Right atrium auricular region (tissue), 2 donors: ENCODE measurements at regions not wholly inside any gene's neighbourhood (a gene's known extent, or its start where the extent isn't known, plus 50 kb on each side); places are given as distances from the start of the nearest gene placed in this dataset.

Source experiments
- DNase-seq: peaks from one replicate; pipeline ENCODE4 v3.0.0-alpha.2; 2019; ENCODE audit warnings: low spot score
- H3K27ac ChIP-seq, 2 donors: fragments of 200-600 bp; sonication (generic); 1 replicate in 1 of 2; 2 replicates in 1 of 2; pipeline ENCODE4 v1.5.1; 2016 to 2019
- H3K27me3 ChIP-seq, 2 donors: fragments of 200-600 bp; sonication (generic); one replicate each; pipeline versions ENCODE4 v1.5.1 to v1.6.0; 2017 to 2019
- H3K36me3 ChIP-seq: fragments of 200-600 bp; sonication (generic); one replicate; pipeline ENCODE4 v1.5.1; 2016
- H3K4me1 ChIP-seq, 2 donors: fragments of 200-600 bp; sonication (generic); one replicate each; pipeline versions ENCODE4 v1.5.1 to v1.6.0; 2017 to 2019
- H3K4me3 ChIP-seq, 2 donors: fragments of 200-600 bp; sonication (generic); 1 replicate in 1 of 2; 2 replicates in 1 of 2; pipeline ENCODE4 v1.5.1; 2017 to 2019; ENCODE audit warnings: mild to moderate bottlenecking in 1 of 2, moderate library complexity in 1 of 2
- H3K9me3 ChIP-seq, 2 donors: fragments of 200-600 bp; sonication (generic); one replicate each; pipeline ENCODE4 v1.5.1; 2019
- CTCF ChIP-seq, 2 donors: fragments of 200-600 bp; sonication (generic); IDR thresholded peaks; one replicate each; pipeline ENCODE4 v1.5.1; 2019; ENCODE audit warnings: antibody characterized with exemption in 2 of 2

GRCh38 chr2:120421830-120422175 is 75.9 kb downstream of the INHBB start:
- no peak overlapping the region for H3K27ac ChIP-seq
- no peak for DNase-seq
- peaks cover 0 to 11% of the 10 kb centered on the region in 2 donors for H3K4me1 ChIP-seq
- TF ChIP-seq CTCF (IDR thresholded peaks at IDR 0.05) = no peak
- no peaks in the 10 kb centered on the region for H3K36me3 ChIP-seq
- H3K9me3 ChIP-seq = no peaks in the 10 kb centered on the region
- H3K4me3 ChIP-seq = no peak overlapping the region
- H3K27me3 ChIP-seq = no peaks in the 10 kb centered on the region

GRCh38 chr2:120422465-120423160 is 76.7 kb downstream of the INHBB start:
- TF ChIP-seq CTCF (IDR thresholded peaks at IDR 0.05) = no peak
- Histone ChIP-seq H3K9me3 (no peaks in the 10 kb centered on the region), H3K27me3 (no peaks in the 10 kb centered on the region), H3K4me3 (no peak overlapping the region), H3K27ac (no peak overlapping the region), H3K4me1 (peaks cover 0 to 11% of the 10 kb centered on the region in 2 donors), H3K36me3 (no peaks in the 10 kb centered on the region)
- no peak for DNase-seq

- Histone ChIP-seq H3K27ac (no peak overlapping the region), H3K4me1 (peaks cover 0 to 11% of the 10 kb centered on the region in 2 donors), H3K4me3 (no peak overlapping the region), H3K27me3 (no peaks in the 10 kb centered on the region), H3K9me3 (no peaks in the 10 kb centered on the region), H3K36me3 (no peaks in the 10 kb centered on the region)
- no peak for TF ChIP-seq CTCF (IDR thresholded peaks at IDR 0.05)
- no peak for DNase-seq
These were observed 77.4 kb downstream of the INHBB start for GRCh38 chr2:120423167-120423943.

DNA sequence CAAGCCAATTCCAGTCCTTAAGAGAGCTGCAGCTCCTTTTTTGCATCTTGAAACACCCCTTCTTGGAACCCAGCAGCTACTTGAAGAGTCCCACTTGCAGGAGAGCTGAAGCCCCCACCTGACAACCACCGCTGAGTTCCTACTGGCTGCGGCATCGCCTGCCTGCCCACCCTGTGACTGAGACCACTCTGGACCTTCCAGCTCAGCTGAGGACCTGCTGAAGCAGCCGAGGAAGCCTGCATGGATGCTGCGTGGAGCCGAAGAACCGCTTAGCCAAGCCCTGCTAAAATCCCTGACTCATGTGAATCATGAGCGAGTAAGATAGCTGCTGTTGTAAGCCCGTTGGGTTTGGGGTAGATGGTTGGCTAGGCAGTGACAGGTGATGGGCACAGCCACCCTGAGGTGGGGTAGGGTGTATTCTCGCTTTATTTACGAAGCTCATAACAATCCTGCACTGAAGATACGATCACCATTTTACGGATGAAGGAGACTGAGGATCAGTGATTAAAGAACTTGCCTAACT is 78.4 kb downstream of the INHBB start:
- H3K9me3 ChIP-seq = no peaks in the 10 kb centered on the region
- H3K27me3 ChIP-seq = no peaks in the 10 kb centered on the region
- peaks cover 0 to 1% of the 10 kb centered on the region in 2 donors for H3K4me1 ChIP-seq
- DNase-seq = no peak
- no peaks in the 10 kb centered on the region for H3K36me3 ChIP-seq
- no peak for TF ChIP-seq CTCF (IDR thresholded peaks at IDR 0.05)
- no peak overlapping the region for H3K4me3 ChIP-seq
- no peak overlapping the region for H3K27ac ChIP-seq

GRCh38 chr2:120425014-120425413 is 79.1 kb downstream of the INHBB start:
- DNase-seq = no peak
- H3K27me3 ChIP-seq = no peaks in the 10 kb centered on the region
- no peaks in the 10 kb centered on the region for H3K4me1 ChIP-seq
- H3K27ac ChIP-seq = no peak overlapping the region
- H3K36me3 ChIP-seq = no peaks in the 10 kb centered on the region
- no peak overlapping the region for H3K4me3 ChIP-seq
- H3K9me3 ChIP-seq = no peaks in the 10 kb centered on the region
- TF ChIP-seq CTCF (IDR thresholded peaks at IDR 0.05) = no peak
